Left ventricle myocardium inferior (tissue), 1 donor: ENCODE measurements at regions not wholly inside any gene's neighbourhood (a gene's known extent, or its start where the extent isn't known, plus 50 kb on each side); places are given as distances from the start of the nearest gene placed in this dataset.

ENCODE experiments used
- DNase-seq: peaks from one replicate; pipeline ENCODE4 v3.0.0-alpha.2; 2020
- H3K27ac ChIP-seq: fragments of 200-600 bp; replicated peaks from 2 replicates; pipeline ENCODE4 v1.8.0; 2021
- H3K27me3 ChIP-seq: fragments of 200-600 bp; 2 replicates; pipeline ENCODE4 v1.8.0; 2021; ENCODE audit warnings: low read depth
- H3K36me3 ChIP-seq: fragments of 200-600 bp; 2 replicates; pipeline ENCODE4 v1.8.0; 2021
- H3K4me1 ChIP-seq: fragments of 200-600 bp; 2 replicates; pipeline ENCODE4 v1.8.0; 2021
- H3K4me3 ChIP-seq: fragments of 200-600 bp; 2 replicates; pipeline ENCODE4 v1.8.0; 2021; ENCODE audit warnings: mild to moderate bottlenecking, moderate library complexity
- H3K9me3 ChIP-seq: fragments of 200-600 bp; replicated peaks from 2 replicates; pipeline ENCODE4 v1.8.0; 2021
- CTCF ChIP-seq: fragments of 200-600 bp; IDR thresholded peaks from 2 replicates; pipeline ENCODE4 v1.8.0; 2021; ENCODE audit warnings: antibody characterized with exemption, mild to moderate bottlenecking, borderline replicate concordance
- intact Hi-C: fragments of 100-400 bp; cut with micrococcal nuclease; formaldehyde crosslinking; loops from one replicate; pipeline ENCODE4 v1.11.0; 2022
- donor health status: DM: no; HTN: yes; CAD: no; lungs with severe emphysema.

- no peaks in the 10 kb centered on the region for H3K36me3 ChIP-seq
- intact Hi-C loops: no loop called here
- TF ChIP-seq CTCF: no peak
Measured at GRCh38 chr1:234737967-234738314, 128.0 kb upstream of the IRF2BP2 start.

GRCh38 chr1:234735916-234736315 is 125.9 kb upstream of the IRF2BP2 start:
- no peaks in the 10 kb centered on the region for H3K36me3 ChIP-seq
- H3K9me3 ChIP-seq: no peaks in the 10 kb centered on the region
- no peak for TF ChIP-seq CTCF
- peaks cover 9% of the 10 kb centered on the region for H3K4me1 ChIP-seq
- intact Hi-C loops: no loop called here
- no peaks in the 10 kb centered on the region for H3K27me3 ChIP-seq
- no peak for DNase-seq
- no peak overlapping the region for H3K4me3 ChIP-seq
- no peak overlapping the region for H3K27ac ChIP-seq

More at GRCh38 chr1:234737967-234738314, 128.0 kb upstream of the IRF2BP2 start:
- Histone ChIP-seq H3K4me3 (no peak overlapping the region), H3K27ac (no peak overlapping the region), H3K27me3 (no peaks in the 10 kb centered on the region), H3K9me3 (no peaks in the 10 kb centered on the region), H3K4me1 (no peaks in the 10 kb centered on the region)
- no peak for DNase-seq

GRCh38 chr1:234735476-234735875 is 125.5 kb upstream of the IRF2BP2 start:
- no peaks in the 10 kb centered on the region for H3K36me3 ChIP-seq
- H3K4me1 ChIP-seq: peaks cover 14% of the 10 kb centered on the region

GRCh38 chr1:234734869-234735268 is 124.9 kb upstream of the IRF2BP2 start:
- peaks cover 16% of the 10 kb centered on the region for H3K4me1 ChIP-seq
- H3K27me3 ChIP-seq: no peaks in the 10 kb centered on the region
- no peak overlapping the region for H3K27ac ChIP-seq
- no peak for DNase-seq
- no peaks in the 10 kb centered on the region for H3K9me3 ChIP-seq
- intact Hi-C loops: no loop called here
- no peak overlapping the region for H3K4me3 ChIP-seq
- H3K36me3 ChIP-seq: no peaks in the 10 kb centered on the region
- TF ChIP-seq CTCF: no peak

More at GRCh38 chr1:234735476-234735875, 125.5 kb upstream of the IRF2BP2 start:
- Histone ChIP-seq H3K4me3 (no peak overlapping the region), H3K27ac (no peak overlapping the region), H3K27me3 (no peaks in the 10 kb centered on the region), H3K9me3 (no peaks in the 10 kb centered on the region)
- TF ChIP-seq CTCF: no peak
- DNase-seq: no peak
- intact Hi-C loops: no loop called here

GRCh38 chr1:234734412-234734835 is 124.4 kb upstream of the IRF2BP2 start:
- TF ChIP-seq CTCF: no peak
- DNase-seq: no peak
- Histone ChIP-seq H3K4me3 (no peak overlapping the region), H3K36me3 (no peaks in the 10 kb centered on the region), H3K27me3 (no peaks in the 10 kb centered on the region), H3K27ac (no peak overlapping the region), H3K4me1 (peaks cover 16% of the 10 kb centered on the region), H3K9me3 (no peaks in the 10 kb centered on the region)
- intact Hi-C loops: no loop called here

GRCh38 chr1:234733427-234733826 is 123.4 kb upstream of the IRF2BP2 start:
- Histone ChIP-seq H3K4me1 (peaks cover 23% of the 10 kb centered on the region), H3K4me3 (no peak overlapping the region), H3K36me3 (no peaks in the 10 kb centered on the region), H3K9me3 (no peaks in the 10 kb centered on the region), H3K27ac (no peak overlapping the region), H3K27me3 (no peaks in the 10 kb centered on the region)
- no peak for DNase-seq
- no peak for TF ChIP-seq CTCF
- intact Hi-C loops: no loop called here
